ENCODE measurements at regions not wholly inside any gene's neighbourhood (a gene's known extent, or its start where the extent isn't known, plus 50 kb on each side); places are given as distances from the start of the nearest gene placed in this dataset.

DNA sequence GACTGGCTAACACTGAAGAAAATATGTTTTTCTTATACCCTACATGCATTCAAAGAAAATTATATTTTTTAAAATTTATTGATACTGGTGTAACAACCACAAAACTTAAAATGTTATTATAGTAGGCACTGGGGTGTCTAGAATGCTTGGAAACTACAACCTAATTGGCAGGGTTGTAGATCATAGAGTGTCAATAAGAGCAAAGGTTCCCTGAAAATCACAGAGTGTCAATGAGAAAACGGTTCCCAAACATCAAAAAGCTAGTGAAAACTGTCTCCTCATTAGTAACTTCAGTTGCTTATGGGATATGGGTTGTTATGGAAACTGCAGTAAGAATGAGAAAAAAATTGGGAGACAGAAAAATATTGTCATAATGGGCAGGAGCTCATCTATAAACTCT is 214.4 kb upstream of the CCNG1 start:
- 70% methylated on average over 1 of the region's 1 CpG for WGBS
- no peak for DNase-seq (ENCODE audit: low spot score in 2 of 2)
- Histone ChIP-seq H3K27me3 (no peaks in the 10 kb centered on the region), H3K4me1 (no peaks in the 10 kb centered on the region), H3K36me3 (no peaks in the 10 kb centered on the region), H3K4me3 (no peak overlapping the region), H3K9me3 (no peaks in the 10 kb centered on the region), H3K27ac (no peak overlapping the region)
- TF ChIP-seq POLR2AphosphoS5 (IDR thresholded peaks at IDR 0.05): no peak
- no peak for TF ChIP-seq POLR2A (IDR thresholded peaks at IDR 0.05)
- TF ChIP-seq EP300 (IDR thresholded peaks at IDR 0.05): no peak
- TF ChIP-seq, protein P1, sequence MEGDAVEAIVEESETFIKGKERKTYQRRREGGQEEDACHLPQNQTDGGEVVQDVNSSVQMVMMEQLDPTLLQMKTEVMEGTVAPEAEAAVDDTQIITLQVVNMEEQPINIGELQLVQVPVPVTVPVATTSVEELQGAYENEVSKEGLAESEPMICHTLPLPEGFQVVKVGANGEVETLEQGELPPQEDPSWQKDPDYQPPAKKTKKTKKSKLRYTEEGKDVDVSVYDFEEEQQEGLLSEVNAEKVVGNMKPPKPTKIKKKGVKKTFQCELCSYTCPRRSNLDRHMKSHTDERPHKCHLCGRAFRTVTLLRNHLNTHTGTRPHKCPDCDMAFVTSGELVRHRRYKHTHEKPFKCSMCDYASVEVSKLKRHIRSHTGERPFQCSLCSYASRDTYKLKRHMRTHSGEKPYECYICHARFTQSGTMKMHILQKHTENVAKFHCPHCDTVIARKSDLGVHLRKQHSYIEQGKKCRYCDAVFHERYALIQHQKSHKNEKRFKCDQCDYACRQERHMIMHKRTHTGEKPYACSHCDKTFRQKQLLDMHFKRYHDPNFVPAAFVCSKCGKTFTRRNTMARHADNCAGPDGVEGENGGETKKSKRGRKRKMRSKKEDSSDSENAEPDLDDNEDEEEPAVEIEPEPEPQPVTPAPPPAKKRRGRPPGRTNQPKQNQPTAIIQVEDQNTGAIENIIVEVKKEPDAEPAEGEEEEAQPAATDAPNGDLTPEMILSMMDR (IDR thresholded peaks at IDR 0.05): no peak

DNA sequence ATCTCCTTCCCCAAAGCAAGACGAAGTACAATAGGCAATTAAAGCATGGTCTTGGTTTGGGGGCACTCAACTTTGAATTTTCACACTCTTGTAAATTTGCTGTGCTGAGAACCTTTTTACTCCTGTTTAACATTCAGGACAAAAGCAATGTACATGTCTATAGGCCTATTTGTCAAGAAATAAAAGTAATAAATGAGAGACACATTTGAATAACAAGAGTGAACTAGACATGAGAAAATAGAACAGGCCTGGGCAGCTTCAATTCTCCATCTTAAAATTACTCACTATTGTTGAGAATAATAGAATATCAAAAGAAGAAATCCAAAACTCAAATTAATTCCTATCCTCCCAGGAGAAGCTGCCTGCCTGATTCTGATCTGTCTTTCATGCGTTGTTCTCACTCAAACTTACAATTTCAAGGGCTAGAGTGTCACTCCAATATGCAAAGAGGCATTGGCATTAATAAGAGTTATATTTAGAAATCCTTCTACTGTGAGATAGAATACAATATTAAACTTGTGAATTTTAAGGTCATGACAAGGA is 192.9 kb upstream of the CCNG1 start:
- no peaks in the 10 kb centered on the region for H3K36me3 ChIP-seq
- TF ChIP-seq, protein P1 (IDR thresholded peaks at IDR 0.05): no peak
- TF ChIP-seq EP300 (IDR thresholded peaks at IDR 0.05): no peak
- TF ChIP-seq POLR2AphosphoS5 (IDR thresholded peaks at IDR 0.05): no peak
- TF ChIP-seq POLR2A (IDR thresholded peaks at IDR 0.05): no peak
- no peaks in the 10 kb centered on the region for H3K27me3 ChIP-seq
- DNase-seq (ENCODE audit: low spot score in 2 of 2): no peak
- no peak overlapping the region for H3K27ac ChIP-seq
- peaks cover 4% of the 10 kb centered on the region for H3K9me3 ChIP-seq
- WGBS: 75% methylated on average over 2 of the region's 2 CpGs
- no peak overlapping the region for H3K4me3 ChIP-seq
- no peaks in the 10 kb centered on the region for H3K4me1 ChIP-seq

DNA sequence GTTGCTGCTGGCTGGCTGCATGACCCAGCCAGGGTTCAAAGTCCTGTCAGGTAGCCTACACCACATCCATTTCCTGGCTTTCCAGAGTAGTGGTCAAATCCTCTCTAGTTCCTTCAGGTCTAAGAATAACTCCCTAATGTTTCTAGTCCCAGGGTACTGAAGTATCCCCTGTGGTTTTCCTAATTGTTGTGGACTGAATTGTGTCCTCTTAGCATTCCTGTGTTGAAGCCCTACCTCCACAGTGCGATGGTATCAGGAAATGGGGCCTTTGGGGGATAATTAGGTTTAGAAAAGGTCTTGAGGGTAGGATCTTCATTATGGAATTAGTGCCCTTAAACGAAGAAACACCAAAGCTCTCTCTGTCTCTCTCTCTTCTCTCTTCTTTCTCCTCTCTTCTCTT is 191.8 kb upstream of the CCNG1 start:
- no peak overlapping the region for H3K4me3 ChIP-seq

DNA sequence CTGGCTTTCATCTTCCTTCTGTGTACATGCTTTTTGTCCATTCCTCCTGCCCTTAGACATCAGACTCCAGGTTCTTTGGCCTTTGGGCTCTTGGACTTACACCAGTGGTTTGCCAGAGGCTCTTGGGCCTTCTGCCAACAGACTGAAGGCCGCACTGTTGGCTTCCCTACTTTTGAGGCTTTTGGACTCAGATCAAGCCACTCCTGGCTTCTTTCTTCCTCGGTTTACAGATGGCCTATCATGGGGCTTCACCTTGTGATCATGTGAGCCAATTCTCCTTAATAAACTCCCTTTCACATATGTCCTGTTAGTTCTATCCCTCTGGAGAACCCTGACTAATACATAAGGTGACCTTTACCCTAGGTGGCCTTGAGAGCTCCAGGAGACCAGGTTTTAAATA is 189.1 kb upstream of the CCNG1 start:
- no peak overlapping the region for H3K27ac ChIP-seq
- no peak for TF ChIP-seq EP300 (IDR thresholded peaks at IDR 0.05)
- no peak for TF ChIP-seq POLR2AphosphoS5 (IDR thresholded peaks at IDR 0.05)
- TF ChIP-seq, protein P1 (IDR thresholded peaks at IDR 0.05): no peak
- TF ChIP-seq POLR2A (IDR thresholded peaks at IDR 0.05): no peak
- 60% methylated on average over 2 of the region's 2 CpGs for whole genome bisulfite sequencing
- H3K9me3 ChIP-seq: peaks cover 4% of the 10 kb centered on the region
- H3K27me3 ChIP-seq: no peaks in the 10 kb centered on the region
- no peaks in the 10 kb centered on the region for H3K4me1 ChIP-seq
- DNase-seq (ENCODE audit: low spot score in 2 of 2): no peak
- H3K36me3 ChIP-seq: no peaks in the 10 kb centered on the region
- H3K4me3 ChIP-seq: no peak overlapping the region

More for the DNA sequence above, 191.8 kb upstream of the CCNG1 start:
- H3K36me3 ChIP-seq: no peaks in the 10 kb centered on the region
- TF ChIP-seq, protein P1 (IDR thresholded peaks at IDR 0.05): no peak
- no peak for TF ChIP-seq EP300 (IDR thresholded peaks at IDR 0.05)
- no peak for TF ChIP-seq POLR2A (IDR thresholded peaks at IDR 0.05)
- TF ChIP-seq POLR2AphosphoS5 (IDR thresholded peaks at IDR 0.05): no peak
- no peaks in the 10 kb centered on the region for H3K4me1 ChIP-seq
- DNase-seq (ENCODE audit: low spot score in 2 of 2): no peak
- 4% methylated on average over 2 of the region's 2 CpGs for WGBS
- no peak overlapping the region for H3K27ac ChIP-seq
- no peaks in the 10 kb centered on the region for H3K27me3 ChIP-seq
- peaks cover 4% of the 10 kb centered on the region for H3K9me3 ChIP-seq

DNA sequence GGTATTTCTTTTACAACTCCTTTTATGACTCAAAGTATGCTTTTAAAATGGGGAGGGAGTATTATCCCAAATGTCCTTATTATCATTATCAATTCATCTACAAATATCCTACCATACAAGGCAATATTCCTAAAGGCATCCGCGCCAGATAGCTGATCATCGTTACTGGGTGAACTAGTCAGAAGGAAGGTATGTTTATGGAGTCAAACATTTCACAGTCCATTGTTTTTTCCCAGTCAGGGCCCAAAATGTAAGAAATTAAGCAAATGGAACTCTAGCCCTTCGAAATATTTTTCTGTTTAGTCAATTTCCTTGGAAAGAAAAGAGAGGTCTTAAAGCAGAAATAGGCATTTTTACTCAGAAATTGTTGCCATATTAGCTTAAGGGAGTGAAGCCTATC is 188.5 kb upstream of the CCNG1 start:
- WGBS: 87% methylated on average over 4 of the region's 4 CpGs
- DNase-seq (ENCODE audit: low spot score in 2 of 2): no peak
- Histone ChIP-seq H3K36me3 (no peaks in the 10 kb centered on the region), H3K4me3 (no peak overlapping the region), H3K27ac (no peak overlapping the region), H3K27me3 (no peaks in the 10 kb centered on the region), H3K9me3 (peaks cover 4% of the 10 kb centered on the region), H3K4me1 (no peaks in the 10 kb centered on the region)
- TF ChIP-seq EP300 (IDR thresholded peaks at IDR 0.05): no peak
- TF ChIP-seq, protein P1 (IDR thresholded peaks at IDR 0.05): no peak
